HG02678 (cell line): ENCODE measurements at regions not wholly inside any gene's neighbourhood (a gene's known extent, or its start where the extent isn't known, plus 50 kb on each side); places are given as distances from the start of the nearest gene placed in this dataset.
A peak's percentile ranks its signal among the peaks of the same experiment; 100 is the strongest.

Source experiments
- ATAC-seq: cut with Tn5 transposase; IDR thresholded peaks from one replicate; pipeline ENCODE4 v1.9.1; 2021; ENCODE audit warnings: mild to moderate bottlenecking, moderate library complexity; ENCODE audit not compliant: unreplicated experiment

- peak; percentile 81 for ATAC-seq
These were observed 874.2 kb downstream of the TFAP2A start for GRCh38 chr6:9540534-9541126.

- no peak for ATAC-seq
These were observed 874.7 kb downstream of the TFAP2A start for GRCh38 chr6:9540126-9540525.

DNA sequence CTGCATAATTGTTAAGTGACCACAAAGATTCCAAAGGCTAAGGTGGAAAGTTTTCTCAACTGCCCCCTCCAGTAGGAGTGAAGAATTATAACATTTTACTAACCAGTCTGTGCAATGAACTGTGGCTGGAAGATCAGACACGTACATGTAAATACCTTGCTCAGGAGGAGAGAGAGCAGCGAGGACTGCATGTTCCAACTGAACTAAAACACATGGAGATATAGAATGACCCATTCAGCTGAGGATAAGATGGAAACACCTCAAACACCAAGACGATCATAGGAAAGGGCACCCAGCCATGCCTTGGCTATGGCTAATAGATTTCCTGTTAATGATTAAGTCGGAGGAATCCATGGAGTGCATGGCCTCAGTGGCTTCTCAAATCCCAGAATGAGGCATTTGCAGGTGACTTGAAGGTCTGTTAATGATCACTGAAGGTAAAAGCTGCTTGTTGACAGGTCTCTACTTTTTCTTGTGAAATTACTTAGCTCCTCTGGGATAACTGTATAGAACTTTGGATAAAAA is 875.6 kb downstream of the TFAP2A start:
- ATAC-seq, result no peak

DNA sequence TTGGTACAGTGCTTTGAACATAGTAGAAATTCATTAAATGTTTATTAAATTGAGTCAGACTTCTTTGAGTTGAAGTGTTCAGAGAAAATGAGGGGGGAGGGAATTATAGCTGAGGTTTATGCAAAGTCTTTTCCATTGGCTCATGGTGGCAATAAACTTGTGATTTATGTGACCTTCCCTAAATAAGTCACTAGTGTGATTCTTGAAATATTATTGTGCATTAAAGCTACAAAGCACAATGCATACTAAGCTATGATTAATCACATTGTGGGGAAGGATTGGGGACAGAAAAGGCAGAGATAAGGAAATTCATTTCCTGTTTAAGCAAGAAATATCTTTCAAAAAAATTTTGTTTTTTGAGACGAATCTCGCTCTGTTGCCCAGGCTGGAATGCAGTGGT is 877.5 kb downstream of the TFAP2A start:
- no peak for ATAC-seq

DNA sequence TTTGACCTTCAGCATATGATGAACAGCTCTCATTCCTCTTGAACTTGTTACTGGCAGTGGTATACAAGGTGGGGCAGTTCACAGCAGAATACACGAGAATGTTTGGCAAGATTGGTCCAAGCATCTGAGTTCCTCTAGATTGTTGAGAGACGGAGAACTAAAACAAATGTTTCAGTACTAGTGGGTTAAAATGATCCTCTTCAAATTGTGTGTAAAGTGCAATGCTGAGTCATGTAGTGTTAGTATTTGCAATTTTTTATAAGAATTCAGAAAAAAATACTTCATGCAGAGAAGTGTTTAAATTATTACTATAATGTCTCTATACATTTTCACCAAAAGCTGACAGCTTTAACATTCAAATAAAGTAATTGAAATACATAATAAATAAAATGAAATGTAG is 879.8 kb downstream of the TFAP2A start:
- ATAC-seq, result no peak

DNA sequence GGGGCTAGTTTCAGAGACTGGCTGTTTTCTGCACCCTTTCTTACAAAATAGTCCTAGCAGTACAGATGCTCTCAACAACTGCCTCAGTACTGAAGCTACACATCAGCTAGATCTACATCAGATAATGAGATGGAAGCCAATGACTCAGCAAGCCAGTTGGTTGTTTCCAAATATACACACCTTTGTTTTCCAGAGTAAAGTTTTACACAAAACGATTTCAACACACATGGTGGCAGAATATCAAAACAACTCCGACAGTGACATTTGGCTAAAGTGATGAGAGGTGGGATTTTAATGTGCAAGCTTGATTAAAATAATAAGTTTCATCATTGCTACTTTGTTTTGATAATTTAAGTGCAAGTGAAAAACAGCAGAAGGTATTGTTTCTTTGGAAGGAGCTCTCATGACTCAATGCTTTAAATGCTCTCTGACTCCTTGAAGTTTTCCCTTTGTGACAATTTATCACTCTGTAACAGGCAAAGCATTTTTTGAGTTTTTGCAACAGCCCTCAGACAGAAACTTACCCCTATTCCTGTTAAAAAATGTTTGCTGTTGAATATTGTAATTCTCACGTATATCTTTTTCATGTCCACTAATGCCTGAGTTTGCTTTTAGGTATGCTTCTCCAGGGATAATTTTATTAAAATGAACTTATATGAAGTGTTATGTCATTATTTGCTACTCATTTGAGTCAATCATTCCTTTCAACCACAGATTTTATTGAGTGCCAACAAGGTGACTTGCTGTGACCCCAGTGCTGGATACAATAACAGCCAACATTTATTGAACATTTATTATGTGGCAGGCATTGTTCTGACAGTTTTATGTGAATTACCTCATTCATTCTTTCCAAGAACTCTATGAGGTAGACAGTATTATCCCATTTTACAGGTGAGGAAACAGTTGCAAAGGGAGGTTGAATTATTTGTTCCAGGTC is 882.0 kb downstream of the TFAP2A start:
- ATAC-seq, result no peak

DNA sequence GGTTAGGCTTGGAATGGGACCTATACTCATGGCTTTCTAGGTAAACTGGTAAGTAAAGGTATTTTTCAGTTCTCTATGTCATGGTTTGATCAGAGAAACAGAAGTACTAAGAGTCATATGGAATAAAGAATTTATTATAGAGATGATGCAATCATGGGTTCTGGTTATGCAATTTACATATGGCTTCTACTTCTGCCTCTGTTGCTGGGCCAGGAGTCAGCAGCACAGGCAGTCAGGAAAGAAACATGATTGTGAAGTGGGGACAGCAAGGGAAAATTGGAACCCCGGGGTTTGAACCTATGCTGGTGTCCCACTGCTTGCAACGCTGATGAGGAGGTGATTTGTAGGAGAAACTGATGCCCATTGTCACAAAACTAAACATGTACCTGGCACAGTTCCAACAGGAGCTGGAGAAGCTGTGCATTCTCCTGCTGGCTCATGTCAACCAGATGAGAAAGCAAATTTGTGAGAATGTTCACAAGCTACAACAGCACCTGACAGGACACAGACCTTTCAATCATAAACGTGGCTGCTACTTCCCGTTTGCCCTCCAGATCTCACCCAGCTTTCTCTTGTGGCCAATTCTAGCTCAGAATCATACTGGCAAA is 887.1 kb downstream of the TFAP2A start:
- no peak for ATAC-seq

DNA sequence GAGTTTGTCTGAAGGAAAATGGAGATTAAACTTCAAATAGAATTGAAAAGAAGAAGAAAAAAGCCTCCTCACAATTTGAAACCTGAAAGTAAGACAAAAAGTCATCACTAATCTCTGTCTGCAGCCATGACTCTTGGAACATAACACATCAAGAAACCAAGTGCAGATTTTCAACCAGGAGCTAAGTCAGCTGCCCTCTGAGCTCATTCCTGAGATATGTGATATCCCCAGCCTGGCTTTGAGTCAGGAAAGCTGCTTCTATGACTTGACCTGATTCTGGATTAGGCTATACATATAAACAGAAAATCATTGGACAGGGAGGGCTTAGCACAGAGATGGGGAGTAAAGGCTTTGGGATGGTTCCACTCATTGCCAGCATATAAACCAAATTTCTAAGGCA is 891.4 kb downstream of the TFAP2A start:
- ATAC-seq, result no peak

DNA sequence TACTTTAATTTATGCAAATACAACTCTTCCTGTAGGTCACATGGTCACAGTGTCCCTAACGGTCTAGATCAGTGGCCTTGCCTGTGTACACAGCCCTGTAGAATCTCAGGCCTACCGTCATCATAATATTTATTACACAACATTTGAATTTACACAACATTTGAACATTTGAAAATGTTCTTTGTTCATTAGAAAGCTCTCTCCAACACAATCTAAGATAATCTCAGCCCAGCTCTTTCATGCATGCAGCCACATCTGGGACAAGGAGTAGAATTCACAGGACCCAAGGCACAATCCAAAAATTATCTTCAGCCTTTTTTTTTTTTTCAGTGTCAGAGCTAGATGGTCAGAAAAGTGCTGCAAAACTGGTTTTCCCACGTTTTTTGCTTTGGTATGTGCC is 892.8 kb downstream of the TFAP2A start:
- no peak for ATAC-seq

DNA sequence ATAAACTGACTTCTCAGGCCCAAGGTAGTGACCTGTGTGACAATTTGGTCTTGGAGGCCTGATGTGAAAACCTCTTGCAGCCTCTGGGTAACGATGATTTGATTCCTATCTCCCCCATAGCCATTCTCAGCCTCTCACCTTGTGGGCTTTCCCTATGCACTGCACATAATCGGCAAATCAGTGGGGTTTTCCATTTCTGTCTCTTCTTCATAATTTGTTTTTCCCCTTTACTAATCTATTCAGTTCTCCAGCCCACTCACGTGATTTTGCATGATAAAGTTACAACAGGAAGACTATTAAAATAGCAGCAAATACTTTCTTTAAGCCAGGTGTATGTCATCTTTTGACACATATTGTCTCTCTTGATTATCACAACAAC is 893.7 kb downstream of the TFAP2A start:
- peak; percentile 53 for ATAC-seq

DNA sequence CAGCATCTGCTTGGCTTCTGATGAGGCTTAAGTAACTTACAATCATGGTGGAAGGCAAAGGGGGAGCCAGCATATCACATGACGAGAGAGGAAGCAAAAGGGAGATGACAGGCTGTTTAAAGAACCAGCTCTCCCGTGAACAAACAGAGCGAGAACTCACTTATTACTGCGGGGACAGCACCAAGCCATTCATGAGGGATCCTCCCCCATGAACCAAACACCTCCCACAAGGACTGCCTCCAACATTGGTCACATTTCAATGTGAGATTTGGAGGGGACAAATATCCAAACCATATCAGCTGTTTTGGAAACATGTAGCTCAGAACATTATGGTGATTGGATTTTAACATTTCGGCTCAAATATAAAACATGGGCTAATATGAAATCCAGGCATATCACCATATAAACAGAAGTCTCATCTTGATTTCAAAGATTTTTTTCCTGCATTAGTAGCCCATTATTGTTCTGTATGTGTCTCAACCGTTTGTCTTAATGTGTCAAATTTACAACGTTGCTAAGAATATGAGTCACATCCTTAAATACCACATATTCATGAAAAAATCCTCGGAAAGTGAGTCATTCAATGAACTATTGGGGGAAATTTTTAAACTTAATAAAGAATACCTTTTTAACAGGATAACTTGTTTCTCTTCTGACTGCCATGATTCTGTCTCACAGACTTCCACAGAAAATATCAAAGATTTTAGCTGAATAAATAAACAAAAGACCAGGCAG is 894.3 kb downstream of the TFAP2A start:
- ATAC-seq, result peak; percentile 60

DNA sequence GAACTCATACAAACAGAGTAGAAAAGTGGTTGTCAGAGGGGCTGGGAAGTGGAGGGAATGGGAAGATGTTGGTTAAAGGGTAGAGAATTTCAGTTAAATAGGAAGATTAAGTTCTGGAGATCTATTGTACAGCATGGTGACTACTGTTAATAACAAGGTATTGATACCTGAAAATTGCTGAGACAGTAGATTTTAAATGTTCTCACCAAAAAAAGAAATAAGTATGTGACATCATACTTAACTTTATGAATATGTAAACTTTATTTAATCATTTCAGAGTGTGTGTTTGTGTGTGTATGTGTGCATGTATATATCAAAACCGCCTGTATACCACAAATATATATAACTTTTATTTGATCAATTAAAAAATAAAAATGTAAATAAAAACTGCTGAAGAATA is 896.4 kb downstream of the TFAP2A start:
- no peak for ATAC-seq

- no peak for ATAC-seq
These were observed 897.1 kb downstream of the TFAP2A start for GRCh38 chr6:9517806-9518205.

DNA sequence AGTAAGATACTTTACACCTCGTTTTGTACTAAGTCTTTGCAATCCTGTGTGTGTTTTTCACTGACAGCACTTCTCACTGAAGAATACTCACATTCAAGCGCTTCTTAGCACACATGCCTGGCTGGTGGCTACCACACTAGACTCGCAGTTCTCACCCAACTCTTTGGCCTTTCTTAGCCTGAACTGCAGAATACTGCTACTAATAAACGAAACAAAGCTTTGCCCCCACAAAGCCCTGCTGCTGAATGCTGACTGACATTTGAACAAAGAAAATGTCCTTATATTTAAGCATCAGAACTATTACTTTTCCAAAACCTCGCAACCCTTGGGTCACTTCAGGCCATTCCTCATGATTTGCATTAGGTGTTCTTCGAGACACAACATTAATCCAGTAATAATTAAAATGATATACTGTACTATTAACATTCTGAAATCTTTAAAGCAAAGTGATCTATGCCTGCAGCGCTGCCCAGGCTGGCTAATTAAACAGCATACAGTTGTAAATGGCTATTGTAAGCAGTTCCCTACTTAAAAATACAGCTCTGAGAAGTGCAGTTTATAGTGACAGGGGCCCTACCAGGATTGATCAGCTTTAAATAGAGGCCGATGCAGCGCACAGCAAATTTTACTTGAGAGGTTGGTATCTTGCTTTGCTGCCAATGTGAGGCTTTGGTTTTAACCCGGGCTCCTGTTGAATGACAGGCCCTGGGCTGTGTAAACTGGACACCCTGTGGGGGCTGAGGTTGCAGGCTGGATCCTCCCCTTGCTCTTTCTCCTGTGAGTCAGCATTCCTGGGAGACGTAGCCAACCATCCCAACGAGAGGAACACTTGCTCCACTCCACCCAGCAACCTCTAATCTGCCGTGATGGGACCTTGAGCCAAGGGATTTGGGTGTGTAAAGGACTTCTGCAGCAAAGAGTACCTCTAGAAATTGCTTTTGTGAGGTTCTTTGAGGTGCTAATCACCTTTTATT is 899.0 kb downstream of the TFAP2A start:
- no peak for ATAC-seq

- ATAC-seq, result no peak
These were observed 900.7 kb downstream of the TFAP2A start for GRCh38 chr6:9514146-9514545.

DNA sequence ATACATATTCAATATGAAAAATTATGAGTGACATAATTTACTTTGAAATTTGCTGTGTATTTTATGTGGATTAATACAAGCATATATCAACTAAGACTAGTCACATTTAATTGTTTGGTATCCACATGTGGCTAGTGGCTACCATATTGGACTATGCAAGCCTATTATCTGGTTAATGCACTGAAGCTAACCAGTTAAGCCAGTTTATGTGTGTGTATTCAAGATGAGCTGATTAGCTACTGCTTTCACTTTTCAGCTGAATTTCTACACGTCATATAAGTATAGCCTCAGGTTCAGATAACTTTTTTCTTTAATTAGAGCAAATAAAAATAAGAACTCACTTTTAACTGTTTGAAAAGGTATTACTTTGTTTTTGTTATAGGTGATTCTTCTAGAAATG is 903.7 kb downstream of the TFAP2A start:
- no peak for ATAC-seq

- no peak for ATAC-seq
These were observed 907.6 kb downstream of the TFAP2A start for GRCh38 chr6:9507136-9507895.

- ATAC-seq, result no peak
These were observed 910.7 kb downstream of the TFAP2A start for GRCh38 chr6:9504191-9504590.

GRCh38 chr6:9503111-9503761 is 911.6 kb downstream of the TFAP2A start:
- no peak for ATAC-seq
